K562 (cell line): ENCODE measurements at regions not wholly inside any gene's neighbourhood (a gene's known extent, or its start where the extent isn't known, plus 50 kb on each side); places are given as distances from the start of the nearest gene placed in this dataset.

Experiments
- ARNT ChIP-seq, 2 experiments: fragments of 450-650 bp; IDR thresholded peaks; 2 replicates each; pipeline ENCODE4 v1.6.1; 2016; ENCODE audit warnings: mild to moderate bottlenecking in 1 of 2
- MCM3 ChIP-seq: fragments of 450-650 bp; IDR thresholded peaks from 2 replicates; pipeline ENCODE4 v1.6.1; 2016
- TAF1 ChIP-seq: IDR thresholded peaks from 2 replicates; pipeline ENCODE4 v1.6.1; 2011; ENCODE audit warnings: mild to moderate bottlenecking, low read length, moderate library complexity; ENCODE audit not compliant: insufficient read depth, control insufficient read depth, severe bottlenecking; ENCODE audit errors: extremely low read depth
- ZC3H11A ChIP-seq: IDR thresholded peaks from 2 replicates; pipeline ENCODE4 v1.6.1; 2012; ENCODE audit warnings: low read depth, low read length, improper control_type of control experiment

DNA sequence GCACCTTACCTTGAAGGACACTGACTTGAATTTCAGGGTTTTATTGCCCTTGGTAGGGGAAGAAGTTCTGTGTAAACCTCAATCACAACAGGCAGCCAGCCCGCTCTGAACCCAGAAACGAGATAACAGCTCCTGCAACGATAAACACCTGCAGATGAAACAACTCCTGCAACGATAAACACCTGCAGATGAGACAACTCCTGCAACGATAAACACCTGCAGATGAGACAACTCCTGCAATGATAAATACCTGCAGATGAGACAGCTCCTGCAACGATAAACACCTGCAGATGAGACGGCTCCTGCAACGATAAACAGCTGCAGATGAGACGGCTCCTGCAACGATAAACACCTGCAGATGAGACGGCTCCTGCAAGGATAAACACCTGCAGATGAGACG lies 54.0 kb upstream of the TBXT start:
- TF ChIP-seq TAF1 (no peak), ARNT (IDR thresholded peaks at IDR 0.05) (no peak), MCM3 (no peak), ZC3H11A (no peak)
